NCI-H1105 treated with DMSO at 0.1 percent for 48 hours (cell line): ENCODE measurements at regions not wholly inside any gene's neighbourhood (a gene's known extent, or its start where the extent isn't known, plus 50 kb on each side); places are given as distances from the start of the nearest gene placed in this dataset.
"Not testable (repeated sequence)": the region's sequence is repeated elsewhere in the genome, so short reads cannot be mapped to it uniquely, and the experiment has no call there.

Experiments
- DNase-seq: peaks from one replicate; lab custom pipeline; 2025; lab: John Stamatoyannopoulos, UW

GRCh38 chr19:14328406-14328805 is 52.8 kb upstream of the ADGRE5 start:
- DNase-seq, result no peak

DNA sequence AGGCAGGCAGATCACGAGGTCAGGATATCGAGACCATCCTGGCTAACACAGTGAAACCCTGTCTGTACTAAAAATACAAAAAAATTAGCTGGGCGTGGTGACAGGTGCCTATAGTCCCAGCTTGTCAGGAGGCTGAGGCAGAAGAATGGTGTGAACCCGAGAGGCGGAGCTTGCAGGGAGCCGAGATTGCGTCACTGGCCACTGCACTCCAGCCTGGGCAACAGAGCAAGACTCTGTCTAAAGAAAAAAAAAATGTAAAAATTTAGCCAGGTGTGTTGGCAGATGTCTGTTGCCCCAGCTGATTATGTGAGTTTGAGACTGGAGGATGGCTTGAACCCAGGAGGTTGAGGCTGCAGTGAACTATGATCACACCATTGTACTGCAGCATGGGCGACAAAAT is 54.2 kb upstream of the ADGRE5 start:
- DNase-seq, result not testable (repeated sequence)

GRCh38 chr19:14325863-14326262 is 55.4 kb upstream of the ADGRE5 start:
- no peak for DNase-seq

DNA sequence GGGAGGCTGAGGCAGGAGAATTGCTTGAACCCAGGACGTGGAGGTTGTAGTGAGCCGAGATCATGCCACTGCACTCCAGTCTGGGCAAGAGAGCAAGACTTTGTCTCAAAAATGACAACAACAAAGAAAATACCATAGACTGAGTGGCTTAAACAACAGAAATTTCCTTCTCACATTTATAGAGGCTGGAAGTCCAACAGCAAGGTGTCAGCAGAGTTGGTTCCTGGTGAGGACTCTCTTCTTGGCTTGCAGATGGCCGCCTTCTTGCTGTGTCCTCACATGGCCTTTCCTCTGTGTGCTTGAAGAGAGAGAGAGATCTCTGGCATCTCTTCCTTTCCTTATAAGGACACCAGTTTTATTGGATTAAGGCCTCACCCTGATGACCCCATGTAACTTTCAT is 56.1 kb upstream of the ADGRE5 start:
- DNase-seq, result no peak

GRCh38 chr19:14322889-14323463 is 58.3 kb upstream of the ADGRE5 start:
- no peak for DNase-seq

DNA sequence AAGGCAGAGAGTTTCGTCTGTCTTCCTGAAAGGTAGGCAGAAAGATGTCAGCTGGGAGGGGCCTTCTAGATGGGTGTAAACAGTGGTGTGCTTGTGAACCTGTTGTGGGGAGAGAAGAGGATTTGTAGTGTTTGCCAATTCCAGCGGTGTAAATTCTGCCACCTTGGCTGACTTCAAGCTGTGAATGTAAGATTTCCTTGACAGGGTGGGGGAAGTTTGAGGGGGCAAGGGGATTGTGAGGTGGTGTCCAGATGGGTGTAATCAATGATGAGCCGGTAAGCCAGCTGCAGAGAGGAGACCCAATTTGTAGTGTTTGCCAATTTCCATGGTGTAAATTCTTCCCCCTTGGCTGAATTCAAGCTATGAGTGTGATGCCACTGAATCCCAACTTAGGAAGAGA is 61.0 kb upstream of the ADGRE5 start:
- no peak for DNase-seq

- not testable (repeated sequence) for DNase-seq
Measured at GRCh38 chr19:14319720-14320119, 61.5 kb upstream of the ADGRE5 start.

DNA sequence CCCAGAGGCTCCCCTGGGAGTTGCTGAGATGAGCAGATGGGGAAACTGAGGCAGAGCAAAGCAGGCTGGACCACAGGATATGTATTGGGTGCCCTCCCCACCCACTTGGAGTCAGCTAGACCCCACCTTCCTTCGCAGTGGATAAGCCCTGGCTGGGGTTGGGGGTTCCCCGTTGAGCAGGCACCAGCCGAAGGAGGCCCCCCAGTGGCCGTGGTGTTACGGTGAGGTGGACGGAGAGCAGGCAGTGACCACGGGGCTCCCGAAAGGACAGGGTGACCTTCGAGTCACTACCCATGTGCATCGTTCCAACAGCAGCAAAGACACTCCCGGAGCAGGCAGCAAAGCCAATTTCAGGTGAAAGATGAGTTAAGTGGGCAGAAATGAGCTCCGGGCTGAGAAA is 62.4 kb upstream of the ADGRE5 start:
- DNase-seq, result no peak

DNA sequence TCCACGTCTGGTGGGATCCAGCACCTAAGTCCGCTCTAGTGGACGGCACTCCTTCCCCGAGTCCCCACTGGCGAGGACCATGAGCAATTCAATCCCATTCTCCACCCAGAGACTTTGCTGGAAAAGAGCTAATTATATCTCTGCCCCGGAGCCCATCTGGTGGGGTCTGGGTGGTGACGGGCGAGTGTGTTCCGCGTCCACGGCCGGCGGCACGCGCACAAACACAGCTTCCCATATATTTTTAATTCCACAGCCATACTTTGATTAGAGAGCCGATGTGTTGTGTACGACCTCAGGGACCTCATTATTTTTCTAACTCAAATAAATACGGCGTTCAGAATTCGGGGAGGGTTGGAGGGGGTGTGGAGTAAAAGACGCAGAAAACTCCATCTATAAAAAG is 64.1 kb upstream of the ADGRE5 start:
- no peak for DNase-seq

DNA sequence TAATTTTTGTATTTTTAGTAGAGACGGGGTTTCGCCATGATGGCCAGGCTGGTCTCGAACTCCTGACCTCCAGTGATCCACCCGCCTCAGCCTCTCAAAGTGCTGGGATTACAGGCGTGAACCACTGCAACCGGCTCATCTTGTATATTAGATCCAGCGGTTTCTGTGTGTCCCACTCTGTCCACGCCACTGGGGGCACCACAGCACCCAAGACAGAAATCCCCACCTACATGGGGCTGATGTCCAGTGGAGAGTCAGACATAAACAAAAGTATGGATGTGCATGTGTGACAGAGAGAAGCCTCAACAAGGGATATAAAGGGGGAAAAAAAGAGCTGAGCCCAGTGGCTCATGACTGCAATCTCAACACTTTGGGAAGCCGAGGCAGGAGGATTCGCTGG is 65.8 kb upstream of the ADGRE5 start:
- DNase-seq, result no peak

- DNase-seq, result no peak
Measured at GRCh38 chr19:14310055-14310454, 71.2 kb upstream of the ADGRE5 start.

- DNase-seq, result no peak
Measured at GRCh38 chr19:14305706-14306105, 75.5 kb upstream of the ADGRE5 start.

DNA sequence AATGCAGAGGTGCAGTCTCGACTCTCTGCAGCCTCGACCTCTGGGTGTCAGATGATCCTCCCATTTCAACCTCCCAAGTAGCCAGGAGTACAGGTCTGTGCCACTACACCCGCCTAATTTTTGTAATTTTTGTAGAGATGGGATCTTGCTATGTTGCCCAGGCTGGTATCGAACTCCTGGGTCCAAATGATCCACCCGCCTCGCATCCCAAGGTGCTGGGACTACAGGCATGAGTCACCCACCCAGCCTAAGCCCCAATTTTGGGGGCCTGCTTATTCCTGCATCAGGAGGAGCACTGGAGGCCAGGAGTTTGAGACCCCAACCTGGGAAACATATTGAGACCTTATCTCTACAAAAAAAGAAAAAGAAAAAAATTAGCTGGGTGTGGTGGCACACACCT is 80.1 kb upstream of the ADGRE5 start:
- no peak for DNase-seq

DNA sequence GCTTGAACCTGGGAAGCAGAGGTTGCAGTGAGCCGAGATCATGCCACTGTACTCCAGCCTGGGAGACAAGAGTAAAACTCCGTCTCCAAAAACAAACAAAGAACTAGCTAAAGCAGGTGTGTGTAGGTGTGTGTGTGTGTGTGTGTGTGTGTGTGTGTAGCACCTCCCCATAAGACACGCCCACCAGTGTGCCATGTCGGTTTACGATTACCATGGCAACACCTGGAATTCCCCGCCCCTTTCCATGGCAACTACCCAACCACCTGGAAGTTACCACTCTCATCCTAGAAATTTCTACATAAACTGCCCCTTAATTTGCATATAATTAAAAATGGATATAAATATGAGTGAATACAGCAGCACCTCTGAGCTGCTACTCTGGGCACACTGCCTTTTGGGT is 80.9 kb upstream of the ADGRE5 start:
- no peak for DNase-seq

GRCh38 chr19:14299224-14299827 is 81.9 kb upstream of the ADGRE5 start:
- DNase-seq, result not testable (repeated sequence)

- peak; percentile 41 for DNase-seq
Measured at GRCh38 chr19:14297883-14298576, 83.2 kb upstream of the ADGRE5 start.

- not testable (repeated sequence) for DNase-seq
Measured at GRCh38 chr19:14294974-14295373, 86.3 kb upstream of the ADGRE5 start.

DNA sequence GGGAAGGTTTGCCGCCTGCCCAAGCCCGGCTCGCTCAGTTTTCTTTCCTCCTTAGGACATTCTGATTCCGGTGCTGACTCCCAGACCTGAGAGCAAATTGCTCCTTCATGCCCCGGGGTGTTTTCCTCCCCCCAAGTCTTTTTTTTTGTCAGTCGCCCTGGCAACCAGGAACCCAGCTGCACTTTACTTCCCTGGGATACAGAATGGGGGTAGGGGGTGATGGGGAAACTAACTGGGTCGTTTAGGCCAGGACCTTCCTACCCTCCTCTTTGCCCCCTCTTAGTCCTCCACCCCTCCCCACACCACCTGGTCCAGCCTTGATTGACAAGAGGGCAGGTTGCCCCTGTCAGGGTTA is 87.5 kb upstream of the ADGRE5 start:
- not testable (repeated sequence) for DNase-seq

- DNase-seq, result not testable (repeated sequence)
Measured at GRCh38 chr19:14293101-14293815, 87.3 kb upstream of the ADGRL1 start.

DNA sequence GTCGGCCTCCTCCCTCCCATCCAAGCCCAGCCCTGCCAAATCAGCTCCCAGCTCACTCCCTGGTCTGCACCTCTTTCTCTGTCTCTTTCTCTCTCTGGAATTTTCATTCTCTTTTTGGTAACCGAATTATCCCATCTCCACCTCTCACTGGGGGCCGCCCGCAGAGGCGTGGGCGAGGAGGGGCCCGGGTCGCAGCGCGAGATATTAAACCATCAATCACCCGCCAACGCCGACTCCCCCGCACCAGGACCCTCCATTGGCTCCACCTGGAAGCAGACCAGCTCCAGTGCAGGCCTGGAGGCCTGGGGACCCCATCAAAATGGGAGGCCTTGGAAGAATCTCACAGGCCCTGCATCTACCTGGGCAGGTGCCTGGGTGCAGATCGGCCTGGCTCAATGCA is 83.8 kb upstream of the ADGRL1 start:
- DNase-seq, result not testable (repeated sequence)

DNA sequence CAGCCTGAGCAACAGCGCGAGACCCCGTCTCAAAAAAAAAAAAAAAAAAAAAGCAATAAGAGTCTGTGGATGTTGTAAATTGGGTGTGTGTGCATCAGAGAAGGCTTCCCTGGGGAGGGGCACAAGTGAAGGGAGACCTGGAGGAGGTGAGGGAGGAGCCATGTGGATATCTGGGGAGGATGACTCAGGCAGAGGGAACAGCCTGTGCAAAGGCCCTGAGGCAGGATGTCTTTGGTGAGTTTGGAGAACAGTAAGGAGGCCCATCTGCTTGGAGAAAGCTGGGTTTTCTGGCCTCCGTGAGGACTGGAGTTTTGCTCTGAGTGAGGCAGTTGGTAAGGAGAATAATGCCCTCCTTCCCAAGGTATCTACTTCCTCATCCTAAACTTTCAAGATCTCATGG is 81.9 kb upstream of the ADGRL1 start:
- DNase-seq, result not testable (repeated sequence)

GRCh38 chr19:14286594-14286993 is 80.6 kb upstream of the ADGRL1 start:
- DNase-seq, result not testable (repeated sequence)

GRCh38 chr19:14285726-14286125 is 79.8 kb upstream of the ADGRL1 start:
- not testable (repeated sequence) for DNase-seq
